GM12878 (cell line): ENCODE measurements at regions not wholly inside any gene's neighbourhood (a gene's known extent, or its start where the extent isn't known, plus 50 kb on each side); places are given as distances from the start of the nearest gene placed in this dataset.

Experiments
- ATAC-seq: fragments of 200-7000 bp; cut with Tn5 transposase; 3 replicates; pipeline ENCODE4 v1.9.1; 2020; ENCODE audit warnings: mild to moderate bottlenecking, moderate library complexity
- BruUV-seq: library from RNA; stranded (reverse); fragments of 400-500 nt; replicated peaks from 2 replicates; lab custom pipeline; 2021; lab: Mats Ljungman, UMichigan
- CTCF ChIA-PET: fragments of 300-600 bp; sonication (Branson Sonifier 250); formaldehyde crosslinking; extraction: SDS; loops from one replicate; lab custom pipeline; 2021; ENCODE audit warnings: inconsistent platforms; lab: Yijun Ruan, JAX
- POLR2A ChIA-PET: fragments of 350-600 bp; formaldehyde crosslinking; extraction: SDS; loops from one replicate; lab custom pipeline; 2021; ENCODE audit warnings: inconsistent platforms; lab: Charles Lee
- RAD21 ChIA-PET: fragments of 300-600 bp; sonication (Branson Sonifier 250); formaldehyde crosslinking; loops from one replicate; lab custom pipeline; 2023; ENCODE audit warnings: antibody characterized with exemption; ENCODE audit not compliant: unreplicated experiment; lab: Charles Lee
- SMC1A ChIA-PET: fragments of 300-600 bp; sonication (Branson Sonifier 250); formaldehyde crosslinking; loops from one replicate; lab custom pipeline; 2023; ENCODE audit not compliant: unreplicated experiment, uncharacterized antibody; lab: Charles Lee
- DNase-seq: peaks from one replicate; pipeline ENCODE4 v3.0.0-alpha.2; 2011; ENCODE audit warnings: low read depth, low spot score
- FAIRE-seq: peaks from 3 replicates; lab custom pipeline; 2011; peaks lifted over from hg19 to GRCh38; lab: Jason Lieb, UNC
- H2AFZ ChIP-seq: 2 replicates; pipeline ENCODE4 v1.6.0; 2011; ENCODE audit warnings: low read depth, low read length, control low read depth; ENCODE audit not compliant: control insufficient read depth
- H3K27ac ChIP-seq: 2 replicates; pipeline ENCODE4 v1.5.1; 2011; ENCODE audit warnings: control low read depth; ENCODE audit not compliant: control insufficient read depth, insufficient read depth
- H3K27me3 ChIP-seq, 2 experiments: replicated peaks in 1 of 2; 2 replicates each; pipeline versions ENCODE4 v1.6.0 to v1.6.1; 2011; ENCODE audit warnings: low read length in 1 of 2; ENCODE audit not compliant: control insufficient read depth in 2 of 2, insufficient read depth in 2 of 2
- H3K36me3 ChIP-seq, 2 experiments: 2 replicates each; pipeline ENCODE4 v1.5.1; 2011; ENCODE audit warnings: low read length in 1 of 2; ENCODE audit not compliant: control insufficient read depth in 2 of 2, insufficient read depth in 2 of 2
- H3K4me1 ChIP-seq: 2 replicates; pipeline ENCODE4 v1.6.1; 2011; ENCODE audit warnings: mild to moderate bottlenecking, low read length, moderate library complexity, mixed read lengths; ENCODE audit not compliant: control insufficient read depth, insufficient read depth
- H3K4me2 ChIP-seq: 2 replicates; pipeline ENCODE4 v1.6.0; 2011; ENCODE audit warnings: control low read depth; ENCODE audit not compliant: control insufficient read depth, insufficient read depth
- H3K4me3 ChIP-seq: fragments of 200-600 bp; sonication (generic); 2 replicates; pipeline ENCODE4 v1.5.1; 2016
- H3K79me2 ChIP-seq: 2 replicates; pipeline ENCODE4 v1.6.0; 2011; ENCODE audit warnings: low read length; ENCODE audit not compliant: control insufficient read depth, insufficient read depth
- H3K9ac ChIP-seq: 2 replicates; pipeline ENCODE4 v1.8.0; 2011; ENCODE audit warnings: low read length, control low read depth, mixed read lengths; ENCODE audit not compliant: control insufficient read depth, insufficient read depth
- H3K9me3 ChIP-seq: replicated peaks from 3 replicates; pipeline ENCODE4 v1.5.1; 2011; ENCODE audit warnings: mild to moderate bottlenecking, low read length; ENCODE audit not compliant: control insufficient read depth, insufficient read depth
- H4K20me1 ChIP-seq: 2 replicates; pipeline ENCODE4 v1.6.0; 2011; ENCODE audit not compliant: control insufficient read depth, insufficient read depth
- SMC3 ChIP-seq: IDR thresholded peaks from 2 replicates; pipeline ENCODE4 v1.6.1; 2011; ENCODE audit warnings: low read length, improper control_type of control experiment, borderline replicate concordance
- SREBF1 ChIP-seq: IDR thresholded peaks from 2 replicates; pipeline ENCODE4 v1.6.1; 2012; ENCODE audit warnings: mild to moderate bottlenecking, low read length
- YBX1 ChIP-seq: fragments of 450-650 bp; IDR thresholded peaks from 2 replicates; pipeline ENCODE4 v1.6.1; 2016; ENCODE audit warnings: antibody characterized with exemption
- WGBS: methylation state at CpG from one replicate; pipeline ENCODE4 v1.1.6; 2016; ENCODE audit warnings: low lambda C conversion rate; ENCODE audit not compliant: insufficient replicate concordance, insufficient coverage; ENCODE audit errors: missing lambda C conversion rate; 5-methylcytosine and 5-hydroxymethylcytosine counted together
- in situ Hi-C: fragments of 300-500 bp; cut with MboI; formaldehyde crosslinking; loops from 9 replicates; pipeline ENCODE4 v1.14.3; 2018; ENCODE audit warnings: mixed read lengths
- intact Hi-C: fragments of 100-400 bp; cut with micrococcal nuclease; formaldehyde crosslinking; loops from one replicate; pipeline ENCODE4 v1.14.2; 2022; ENCODE audit not compliant: unreplicated experiment
- TF ChIP-seq, protein P1 (sequence below): IDR thresholded peaks from 2 replicates; pipeline ENCODE4 v1.6.1; 2011; ENCODE audit warnings: low read depth, low read length, improper control_type of control experiment, borderline replicate concordance

DNA sequence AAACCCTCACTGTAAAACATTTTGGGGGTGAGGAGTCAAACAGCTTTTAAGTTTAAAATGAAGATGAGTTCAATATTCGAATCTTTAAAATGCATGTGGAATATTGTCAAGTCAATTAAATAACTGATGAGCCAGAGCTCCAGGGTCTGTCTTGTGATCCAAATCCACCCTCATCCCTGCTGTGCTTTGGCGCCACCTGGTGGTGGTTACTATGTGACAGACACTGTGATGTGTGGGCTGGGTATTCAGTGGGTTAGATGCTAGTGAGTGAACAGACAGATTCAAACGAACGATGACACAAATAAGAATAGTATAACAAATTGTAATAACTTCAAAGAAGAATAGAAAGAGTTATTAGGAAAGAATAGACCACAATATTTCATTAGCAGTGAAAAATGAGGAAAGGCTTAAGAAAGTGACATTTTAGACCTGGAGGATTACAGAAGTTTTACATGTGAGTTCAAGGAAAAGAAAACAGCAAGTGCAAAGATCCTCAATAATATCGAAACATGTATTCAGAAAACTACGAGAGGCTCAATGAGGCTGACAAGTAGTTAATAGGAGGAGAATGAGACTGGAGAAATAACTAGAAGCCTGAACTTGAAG lies 51.4 kb upstream of the CHSY3 start (continued):
- TF ChIP-seq SMC3 = peak; percentile 71; the same call in 1 of the 2 replicates

- no peak overlapping the region for H3K4me3 ChIP-seq
- ChIA-PET SMC1A (interaction anchor here (1.5 to 9.0 kb wide), 2 partner anchors 10 to 81 kb away, joined by 5 to 74 read pairs; no protein-coding TSS in a partner anchor), CTCF (interaction anchor here (0.7 to 8.6 kb wide), 6 partner anchors 21 to 189 kb away, joined by 3 to 175 read pairs (median 3); no protein-coding TSS in a partner anchor), RAD21 (interaction anchor here (5.5 kb wide), 1 partner anchor 83 kb away, joined by 40 read pairs; no protein-coding TSS in a partner anchor), POLR2A (no interaction called here)
- DNase-seq (no peak), ATAC-seq (no peak), FAIRE-seq (no peak)
- H3K36me3 ChIP-seq = no peaks in the 10 kb centered on the region
- BruUV-seq = no TSS peak
- no peaks in the 10 kb centered on the region for H3K4me1 ChIP-seq
- TF ChIP-seq YBX1 (no peak), SREBF1 (no peak)
- TF ChIP-seq, protein P1, sequence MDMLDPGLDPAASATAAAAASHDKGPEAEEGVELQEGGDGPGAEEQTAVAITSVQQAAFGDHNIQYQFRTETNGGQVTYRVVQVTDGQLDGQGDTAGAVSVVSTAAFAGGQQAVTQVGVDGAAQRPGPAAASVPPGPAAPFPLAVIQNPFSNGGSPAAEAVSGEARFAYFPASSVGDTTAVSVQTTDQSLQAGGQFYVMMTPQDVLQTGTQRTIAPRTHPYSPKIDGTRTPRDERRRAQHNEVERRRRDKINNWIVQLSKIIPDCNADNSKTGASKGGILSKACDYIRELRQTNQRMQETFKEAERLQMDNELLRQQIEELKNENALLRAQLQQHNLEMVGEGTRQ = no peak
- H3K9me3 ChIP-seq = no peaks in the 10 kb centered on the region
- H3K79me2 ChIP-seq = no peaks in the 10 kb centered on the region
- H3K4me2 ChIP-seq = no peak overlapping the region
- no peaks in the 10 kb centered on the region for H4K20me1 ChIP-seq
- H3K9ac ChIP-seq = no peak overlapping the region
- in situ Hi-C loops (loop anchor here (5.0 kb wide), 1 partner anchor 81 kb away; no protein-coding TSS in a partner anchor), intact Hi-C loops (loop anchor here (10.0 kb wide), 1 partner anchor 189 kb away; no protein-coding TSS in a partner anchor)
- H2AFZ ChIP-seq = no peak overlapping the region
- 38% methylated on average over 5 of the region's 5 CpGs for WGBS
- no peak overlapping the region for H3K27ac ChIP-seq
- H3K27me3 ChIP-seq = no peaks in the 10 kb centered on the region
These were observed 50.7 kb upstream of the CHSY3 start for GRCh38 chr5:129853588-129853987.
